GM12878 (cell line): ENCODE measurements at regions not wholly inside any gene's neighbourhood (a gene's known extent, or its start where the extent isn't known, plus 50 kb on each side); places are given as distances from the start of the nearest gene placed in this dataset.

Experiments
- GABPA ChIP-seq: IDR thresholded peaks from 2 replicates; pipeline ENCODE4 v1.6.1; 2014; ENCODE audit warnings: antibody characterized with exemption, low read depth, mild to moderate bottlenecking, inconsistent platforms
- KAT2A ChIP-seq: conservative IDR thresholded peaks from 2 replicates; pipeline ENCODE4 v1.6.1; 2011; ENCODE audit warnings: low read depth, low read length; ENCODE audit not compliant: control insufficient read depth
- NFYA ChIP-seq: IDR thresholded peaks from 2 replicates; pipeline ENCODE4 v1.6.1; 2011; ENCODE audit warnings: low read depth, mild to moderate bottlenecking, low read length, improper control_type of control experiment, borderline replicate concordance
- POLR2AphosphoS5 ChIP-seq: IDR thresholded peaks from 2 replicates; pipeline ENCODE4 v1.6.1; 2011; ENCODE audit warnings: mild to moderate bottlenecking, low read length, inconsistent platforms
- RFX5 ChIP-seq: IDR thresholded peaks from 2 replicates; pipeline ENCODE4 v1.6.1; 2011; ENCODE audit warnings: low read depth, low read length, improper control_type of control experiment
- SP1 ChIP-seq: IDR thresholded peaks from one replicate; pipeline ENCODE4 v1.6.1; 2011; ENCODE audit warnings: low read depth, low read length
- TARDBP ChIP-seq: IDR thresholded peaks from 2 replicates; pipeline ENCODE4 v1.6.1; 2016; ENCODE audit warnings: borderline replicate concordance
- ZSCAN29 ChIP-seq: fragments of 450-650 bp; IDR thresholded peaks from 2 replicates; pipeline ENCODE4 v1.6.1; 2017; ENCODE audit warnings: mild to moderate bottlenecking, moderate library complexity
- TF ChIP-seq, protein P1 (sequence below): IDR thresholded peaks from 2 replicates; pipeline ENCODE4 v1.6.1; 2011; ENCODE audit warnings: low read depth, low read length, improper control_type of control experiment, borderline replicate concordance
- TF ChIP-seq, protein P2 (sequence below), 3 experiments: IDR thresholded peaks in 2 of 3; conservative IDR thresholded peaks in 1 of 3; 2 replicates each; pipeline ENCODE4 v1.5.1; 2011; ENCODE audit warnings: low read depth in 3 of 3, low read length in 3 of 3, mild to moderate bottlenecking in 3 of 3, control low read depth in 2 of 3, moderate library complexity in 2 of 3, inconsistent platforms in 1 of 3, mixed read lengths in 1 of 3; ENCODE audit not compliant: control insufficient read depth in 2 of 3, insufficient read depth in 1 of 3; ENCODE audit errors: extremely low read depth in 1 of 3
- TF ChIP-seq, protein P3 (sequence below): IDR thresholded peaks from 2 replicates; pipeline ENCODE4 v1.6.1; 2011; ENCODE audit warnings: borderline replicate concordance, low read depth, mild to moderate bottlenecking, moderate library complexity, low read length; ENCODE audit not compliant: insufficient read depth, poor library complexity, severe bottlenecking
- TF ChIP-seq, protein P4 (sequence below): IDR thresholded peaks from 2 replicates; pipeline ENCODE4 v1.6.1; 2012; ENCODE audit warnings: low read depth, low read length, improper control_type of control experiment
- TF ChIP-seq, protein P5 (sequence below): IDR thresholded peaks from 2 replicates; pipeline ENCODE4 v1.6.1; 2012; ENCODE audit warnings: mild to moderate bottlenecking, low read depth, low read length

DNA sequence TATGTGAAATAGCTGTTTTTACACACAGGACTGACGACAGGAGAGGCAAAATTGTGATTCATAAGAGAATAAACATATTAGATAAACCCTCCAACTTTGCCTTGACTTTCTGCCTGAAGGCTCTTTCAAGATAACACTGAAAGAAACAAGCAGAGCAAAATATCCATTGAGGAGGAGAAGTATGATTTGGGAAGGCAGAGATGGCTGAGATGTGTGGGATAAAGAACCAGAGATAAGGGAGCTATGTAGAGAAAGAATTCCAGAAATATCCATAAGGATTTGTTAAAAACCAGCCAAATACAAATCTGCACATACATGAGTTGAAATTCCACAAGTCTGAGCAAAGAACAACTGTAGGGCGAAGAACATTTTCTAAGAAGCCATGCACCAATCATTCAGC is 1064.7 kb downstream of the PLA2G4A start:
- TF ChIP-seq, protein P1, sequence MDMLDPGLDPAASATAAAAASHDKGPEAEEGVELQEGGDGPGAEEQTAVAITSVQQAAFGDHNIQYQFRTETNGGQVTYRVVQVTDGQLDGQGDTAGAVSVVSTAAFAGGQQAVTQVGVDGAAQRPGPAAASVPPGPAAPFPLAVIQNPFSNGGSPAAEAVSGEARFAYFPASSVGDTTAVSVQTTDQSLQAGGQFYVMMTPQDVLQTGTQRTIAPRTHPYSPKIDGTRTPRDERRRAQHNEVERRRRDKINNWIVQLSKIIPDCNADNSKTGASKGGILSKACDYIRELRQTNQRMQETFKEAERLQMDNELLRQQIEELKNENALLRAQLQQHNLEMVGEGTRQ = no peak
- TF ChIP-seq GABPA = no peak
- no peak for TF ChIP-seq TARDBP
- TF ChIP-seq, protein P2, sequence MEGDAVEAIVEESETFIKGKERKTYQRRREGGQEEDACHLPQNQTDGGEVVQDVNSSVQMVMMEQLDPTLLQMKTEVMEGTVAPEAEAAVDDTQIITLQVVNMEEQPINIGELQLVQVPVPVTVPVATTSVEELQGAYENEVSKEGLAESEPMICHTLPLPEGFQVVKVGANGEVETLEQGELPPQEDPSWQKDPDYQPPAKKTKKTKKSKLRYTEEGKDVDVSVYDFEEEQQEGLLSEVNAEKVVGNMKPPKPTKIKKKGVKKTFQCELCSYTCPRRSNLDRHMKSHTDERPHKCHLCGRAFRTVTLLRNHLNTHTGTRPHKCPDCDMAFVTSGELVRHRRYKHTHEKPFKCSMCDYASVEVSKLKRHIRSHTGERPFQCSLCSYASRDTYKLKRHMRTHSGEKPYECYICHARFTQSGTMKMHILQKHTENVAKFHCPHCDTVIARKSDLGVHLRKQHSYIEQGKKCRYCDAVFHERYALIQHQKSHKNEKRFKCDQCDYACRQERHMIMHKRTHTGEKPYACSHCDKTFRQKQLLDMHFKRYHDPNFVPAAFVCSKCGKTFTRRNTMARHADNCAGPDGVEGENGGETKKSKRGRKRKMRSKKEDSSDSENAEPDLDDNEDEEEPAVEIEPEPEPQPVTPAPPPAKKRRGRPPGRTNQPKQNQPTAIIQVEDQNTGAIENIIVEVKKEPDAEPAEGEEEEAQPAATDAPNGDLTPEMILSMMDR (IDR thresholded peaks at IDR 0.05 in 2 of 3, conservative IDR thresholded peaks at IDR 0.05 in 1 of 3; ENCODE audit: control insufficient read depth in 2 of 3, extremely low read depth in 1 of 3, insufficient read depth in 1 of 3, low read depth in 3 of 3, low read length in 3 of 3) = no peak
- no peak for TF ChIP-seq RFX5
- TF ChIP-seq NFYA = no peak
- TF ChIP-seq, protein P3, sequence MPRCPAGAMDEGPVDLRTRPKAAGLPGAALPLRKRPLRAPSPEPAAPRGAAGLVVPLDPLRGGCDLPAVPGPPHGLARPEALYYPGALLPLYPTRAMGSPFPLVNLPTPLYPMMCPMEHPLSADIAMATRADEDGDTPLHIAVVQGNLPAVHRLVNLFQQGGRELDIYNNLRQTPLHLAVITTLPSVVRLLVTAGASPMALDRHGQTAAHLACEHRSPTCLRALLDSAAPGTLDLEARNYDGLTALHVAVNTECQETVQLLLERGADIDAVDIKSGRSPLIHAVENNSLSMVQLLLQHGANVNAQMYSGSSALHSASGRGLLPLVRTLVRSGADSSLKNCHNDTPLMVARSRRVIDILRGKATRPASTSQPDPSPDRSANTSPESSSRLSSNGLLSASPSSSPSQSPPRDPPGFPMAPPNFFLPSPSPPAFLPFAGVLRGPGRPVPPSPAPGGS = no peak
- no peak for TF ChIP-seq KAT2A
- TF ChIP-seq ZSCAN29 = no peak
- TF ChIP-seq POLR2AphosphoS5 = no peak
- TF ChIP-seq SP1 = no peak
- TF ChIP-seq, protein P4, sequence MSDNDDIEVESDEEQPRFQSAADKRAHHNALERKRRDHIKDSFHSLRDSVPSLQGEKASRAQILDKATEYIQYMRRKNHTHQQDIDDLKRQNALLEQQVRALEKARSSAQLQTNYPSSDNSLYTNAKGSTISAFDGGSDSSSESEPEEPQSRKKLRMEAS = no peak
- TF ChIP-seq, protein P5, sequence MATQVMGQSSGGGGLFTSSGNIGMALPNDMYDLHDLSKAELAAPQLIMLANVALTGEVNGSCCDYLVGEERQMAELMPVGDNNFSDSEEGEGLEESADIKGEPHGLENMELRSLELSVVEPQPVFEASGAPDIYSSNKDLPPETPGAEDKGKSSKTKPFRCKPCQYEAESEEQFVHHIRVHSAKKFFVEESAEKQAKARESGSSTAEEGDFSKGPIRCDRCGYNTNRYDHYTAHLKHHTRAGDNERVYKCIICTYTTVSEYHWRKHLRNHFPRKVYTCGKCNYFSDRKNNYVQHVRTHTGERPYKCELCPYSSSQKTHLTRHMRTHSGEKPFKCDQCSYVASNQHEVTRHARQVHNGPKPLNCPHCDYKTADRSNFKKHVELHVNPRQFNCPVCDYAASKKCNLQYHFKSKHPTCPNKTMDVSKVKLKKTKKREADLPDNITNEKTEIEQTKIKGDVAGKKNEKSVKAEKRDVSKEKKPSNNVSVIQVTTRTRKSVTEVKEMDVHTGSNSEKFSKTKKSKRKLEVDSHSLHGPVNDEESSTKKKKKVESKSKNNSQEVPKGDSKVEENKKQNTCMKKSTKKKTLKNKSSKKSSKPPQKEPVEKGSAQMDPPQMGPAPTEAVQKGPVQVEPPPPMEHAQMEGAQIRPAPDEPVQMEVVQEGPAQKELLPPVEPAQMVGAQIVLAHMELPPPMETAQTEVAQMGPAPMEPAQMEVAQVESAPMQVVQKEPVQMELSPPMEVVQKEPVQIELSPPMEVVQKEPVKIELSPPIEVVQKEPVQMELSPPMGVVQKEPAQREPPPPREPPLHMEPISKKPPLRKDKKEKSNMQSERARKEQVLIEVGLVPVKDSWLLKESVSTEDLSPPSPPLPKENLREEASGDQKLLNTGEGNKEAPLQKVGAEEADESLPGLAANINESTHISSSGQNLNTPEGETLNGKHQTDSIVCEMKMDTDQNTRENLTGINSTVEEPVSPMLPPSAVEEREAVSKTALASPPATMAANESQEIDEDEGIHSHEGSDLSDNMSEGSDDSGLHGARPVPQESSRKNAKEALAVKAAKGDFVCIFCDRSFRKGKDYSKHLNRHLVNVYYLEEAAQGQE = no peak
